Jurkat, Clone E6-1 (cell line): ENCODE measurements at regions not wholly inside any gene's neighbourhood (a gene's known extent, or its start where the extent isn't known, plus 50 kb on each side); places are given as distances from the start of the nearest gene placed in this dataset.
"Not testable (repeated sequence)": the region's sequence is repeated elsewhere in the genome, so short reads cannot be mapped to it uniquely, and the experiment has no call there.

ENCODE experiments used
- DNase-seq: peaks from one replicate; pipeline ENCODE4 v3.0.0-alpha.2; 2011; ENCODE audit warnings: low read depth, low spot score
- H3K4me3 ChIP-seq: 2 replicates; pipeline ENCODE4 v1.5.1; 2011; ENCODE audit warnings: mild to moderate bottlenecking, low read length, control low read depth, moderate library complexity

- not testable (repeated sequence) for DNase-seq, H3K4me3 ChIP-seq
These were observed 617.8 kb upstream of the AUTS2 start for GRCh38 chr7:68980432-68980831.

- DNase-seq, result no peak
- no peak overlapping the region for H3K4me3 ChIP-seq
These were observed 614.0 kb upstream of the AUTS2 start for GRCh38 chr7:68984306-68984705.

- no peak for DNase-seq
These were observed 603.4 kb upstream of the AUTS2 start for GRCh38 chr7:68994841-68995240.

GRCh38 chr7:68998136-68998535 lies 600.1 kb upstream of the AUTS2 start:
- no peak for DNase-seq
- no peak overlapping the region for H3K4me3 ChIP-seq

More at GRCh38 chr7:68994841-68995240, 603.4 kb upstream of the AUTS2 start:
- H3K4me3 ChIP-seq, result no peak overlapping the region

- no peak overlapping the region for H3K4me3 ChIP-seq
- DNase-seq, result no peak
These were observed 595.9 kb upstream of the AUTS2 start for GRCh38 chr7:69002416-69002815.

GRCh38 chr7:69012149-69012548 lies 586.1 kb upstream of the AUTS2 start:
- DNase-seq, result no peak
- no peak overlapping the region for H3K4me3 ChIP-seq

GRCh38 chr7:69017208-69017607 lies 581.1 kb upstream of the AUTS2 start:
- H3K4me3 ChIP-seq, result no peak overlapping the region

GRCh38 chr7:69018200-69018599 lies 580.1 kb upstream of the AUTS2 start:
- no peak for DNase-seq
- H3K4me3 ChIP-seq, result no peak overlapping the region

More at GRCh38 chr7:69017208-69017607, 581.1 kb upstream of the AUTS2 start:
- no peak for DNase-seq

GRCh38 chr7:69019437-69019836 lies 578.8 kb upstream of the AUTS2 start:
- DNase-seq, result no peak
- no peak overlapping the region for H3K4me3 ChIP-seq

GRCh38 chr7:69020536-69020935 lies 577.7 kb upstream of the AUTS2 start:
- DNase-seq, result no peak
- H3K4me3 ChIP-seq, result no peak overlapping the region

GRCh38 chr7:69025249-69025648 lies 573.0 kb upstream of the AUTS2 start:
- no peak overlapping the region for H3K4me3 ChIP-seq
- no peak for DNase-seq

- no peak for DNase-seq
These were observed 565.4 kb upstream of the AUTS2 start for GRCh38 chr7:69032848-69033247.

GRCh38 chr7:69035826-69036225 lies 562.4 kb upstream of the AUTS2 start:
- DNase-seq, result no peak
- no peak overlapping the region for H3K4me3 ChIP-seq

More at GRCh38 chr7:69032848-69033247, 565.4 kb upstream of the AUTS2 start:
- no peak overlapping the region for H3K4me3 ChIP-seq

GRCh38 chr7:69036301-69036700 lies 562.0 kb upstream of the AUTS2 start:
- no peak overlapping the region for H3K4me3 ChIP-seq
- no peak for DNase-seq

GRCh38 chr7:69038915-69039314 lies 559.4 kb upstream of the AUTS2 start:
- no peak overlapping the region for H3K4me3 ChIP-seq
- DNase-seq, result no peak

- no peak for DNase-seq
- H3K4me3 ChIP-seq, result no peak overlapping the region
These were observed 556.1 kb upstream of the AUTS2 start for GRCh38 chr7:69042138-69042537.

GRCh38 chr7:69047151-69047754 lies 551.0 kb upstream of the AUTS2 start:
- DNase-seq, result no peak
- no peak overlapping the region for H3K4me3 ChIP-seq

- no peak for DNase-seq
These were observed 548.9 kb upstream of the AUTS2 start for GRCh38 chr7:69049326-69049725.

GRCh38 chr7:69052447-69052846 lies 545.8 kb upstream of the AUTS2 start:
- no peak for DNase-seq
- H3K4me3 ChIP-seq, result no peak overlapping the region

More at GRCh38 chr7:69049326-69049725, 548.9 kb upstream of the AUTS2 start:
- H3K4me3 ChIP-seq, result no peak overlapping the region

GRCh38 chr7:69060516-69060915 lies 537.8 kb upstream of the AUTS2 start:
- no peak overlapping the region for H3K4me3 ChIP-seq
- DNase-seq, result no peak

- no peak for DNase-seq
- H3K4me3 ChIP-seq, result no peak overlapping the region
These were observed 536.1 kb upstream of the AUTS2 start for GRCh38 chr7:69062020-69062765.
